SHP77 treated with DMSO at 0.1 percent for 48 hours (cell line): ENCODE measurements at regions not wholly inside any gene's neighbourhood (a gene's known extent, or its start where the extent isn't known, plus 50 kb on each side); places are given as distances from the start of the nearest gene placed in this dataset.
"Not testable (repeated sequence)": the region's sequence is repeated elsewhere in the genome, so short reads cannot be mapped to it uniquely, and the experiment has no call there.

ENCODE experiments used
- DNase-seq: peaks from one replicate; lab custom pipeline; 2025; lab: John Stamatoyannopoulos, UW

- DNase-seq, result no peak
Observed at GRCh38 chrX:38940547-38940946, 139.3 kb downstream of the MID1IP1 start.

- no peak for DNase-seq
Observed at GRCh38 chrX:38941675-38942074, 140.4 kb downstream of the MID1IP1 start.

- DNase-seq, result no peak
Observed at GRCh38 chrX:38943120-38943519, 141.9 kb downstream of the MID1IP1 start.

- DNase-seq, result no peak
Observed at GRCh38 chrX:38948046-38948445, 146.8 kb downstream of the MID1IP1 start.

GRCh38 chrX:38954520-38954919 lies 153.3 kb downstream of the MID1IP1 start:
- no peak for DNase-seq

- no peak for DNase-seq
Observed at GRCh38 chrX:38959736-38960135, 158.5 kb downstream of the MID1IP1 start.

GRCh38 chrX:38960137-38960536 lies 158.9 kb downstream of the MID1IP1 start:
- DNase-seq, result no peak

- no peak for DNase-seq
Observed at GRCh38 chrX:38961936-38962335, 160.7 kb downstream of the MID1IP1 start.

GRCh38 chrX:38963244-38963643 lies 162.0 kb downstream of the MID1IP1 start:
- not testable (repeated sequence) for DNase-seq

- no peak for DNase-seq
Observed at GRCh38 chrX:38965888-38966287, 164.6 kb downstream of the MID1IP1 start.

- DNase-seq, result no peak
Observed at GRCh38 chrX:38968344-38969216, 167.3 kb downstream of the MID1IP1 start.

GRCh38 chrX:38970074-38970473 lies 168.8 kb downstream of the MID1IP1 start:
- DNase-seq, result no peak

GRCh38 chrX:38970845-38971244 lies 169.6 kb downstream of the MID1IP1 start:
- no peak for DNase-seq

GRCh38 chrX:38973322-38973721 lies 172.1 kb downstream of the MID1IP1 start:
- no peak for DNase-seq

- no peak for DNase-seq
Observed at GRCh38 chrX:38974542-38974941, 173.3 kb downstream of the MID1IP1 start.

GRCh38 chrX:38975368-38975942 lies 174.2 kb downstream of the MID1IP1 start:
- DNase-seq, result no peak

GRCh38 chrX:38982370-38982769 lies 181.1 kb downstream of the MID1IP1 start:
- no peak for DNase-seq

GRCh38 chrX:38982843-38983242 lies 181.6 kb downstream of the MID1IP1 start:
- DNase-seq, result no peak

- DNase-seq, result no peak
Observed at GRCh38 chrX:38985375-38985774, 184.1 kb downstream of the MID1IP1 start.

GRCh38 chrX:38985945-38986344 lies 184.7 kb downstream of the MID1IP1 start:
- DNase-seq, result no peak

- no peak for DNase-seq
Observed at GRCh38 chrX:38986586-38986985, 185.3 kb downstream of the MID1IP1 start.

GRCh38 chrX:38987198-38987651 lies 186.0 kb downstream of the MID1IP1 start:
- no peak for DNase-seq

GRCh38 chrX:38988301-38988700 lies 187.0 kb downstream of the MID1IP1 start:
- no peak for DNase-seq

- DNase-seq, result no peak
Observed at GRCh38 chrX:38989076-38989475, 187.8 kb downstream of the MID1IP1 start.
